ENCODE measurements at regions not wholly inside any gene's neighbourhood (a gene's known extent, or its start where the extent isn't known, plus 50 kb on each side); places are given as distances from the start of the nearest gene placed in this dataset.

DNA sequence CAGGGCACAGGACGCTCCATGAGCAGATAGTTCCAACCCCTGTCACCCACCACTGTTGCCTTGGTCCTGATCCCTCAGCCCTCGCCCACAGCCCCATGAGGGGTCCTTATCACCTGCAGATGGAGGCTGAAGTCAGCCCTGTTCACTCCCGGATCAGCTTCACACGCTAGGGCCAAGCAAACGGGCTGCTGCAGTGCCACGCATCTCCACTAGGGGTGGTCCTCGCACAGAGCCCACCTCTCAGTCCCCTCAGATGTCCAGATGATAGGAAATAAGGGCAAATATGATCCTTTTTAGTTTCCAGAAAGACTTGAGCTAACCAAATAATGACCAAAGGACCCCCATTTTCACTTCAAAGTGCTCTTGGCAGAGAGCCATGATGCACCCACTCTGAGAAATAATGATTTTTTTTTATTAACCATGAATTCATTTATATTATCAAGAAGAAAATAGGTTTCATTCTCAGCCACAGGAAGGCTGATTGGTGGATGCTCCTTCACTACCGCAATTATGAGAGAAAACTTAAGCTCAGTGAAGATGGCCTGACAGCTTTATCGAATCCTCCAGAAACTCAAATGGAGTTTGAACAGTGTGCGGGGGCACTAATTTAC, 71.9 kb upstream of the KLHL29 start:
- peak; percentile 85 for DNase-seq (ENCODE audit: low spot score)
- ChIA-PET POLR2A (no interaction called here), CTCF (interaction anchor here (0.5 to 1.4 kb wide), 27 partner anchors 9 to 1939 kb away, joined by 3 to 14 read pairs (median 3); no protein-coding TSS in a partner anchor)
- Mint-ChIP-seq H3K9me3 (no peaks in the 10 kb centered on the region), H3K4me1 (no peaks in the 10 kb centered on the region), H3K36me3 (no peaks in the 10 kb centered on the region), H3K27ac (no peak overlapping the region), H3K27me3 (ENCODE audit: low read depth) (no peaks in the 10 kb centered on the region; the same call in none of the 2 replicates), H3K4me3 (no peak overlapping the region)
- TF ChIP-seq, protein P1, sequence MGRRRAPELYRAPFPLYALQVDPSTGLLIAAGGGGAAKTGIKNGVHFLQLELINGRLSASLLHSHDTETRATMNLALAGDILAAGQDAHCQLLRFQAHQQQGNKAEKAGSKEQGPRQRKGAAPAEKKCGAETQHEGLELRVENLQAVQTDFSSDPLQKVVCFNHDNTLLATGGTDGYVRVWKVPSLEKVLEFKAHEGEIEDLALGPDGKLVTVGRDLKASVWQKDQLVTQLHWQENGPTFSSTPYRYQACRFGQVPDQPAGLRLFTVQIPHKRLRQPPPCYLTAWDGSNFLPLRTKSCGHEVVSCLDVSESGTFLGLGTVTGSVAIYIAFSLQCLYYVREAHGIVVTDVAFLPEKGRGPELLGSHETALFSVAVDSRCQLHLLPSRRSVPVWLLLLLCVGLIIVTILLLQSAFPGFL (CRISPR knock-in tag; IDR thresholded peaks at IDR 0.05; ENCODE audit: borderline replicate concordance) = no peak
- TF ChIP-seq, protein P2, sequence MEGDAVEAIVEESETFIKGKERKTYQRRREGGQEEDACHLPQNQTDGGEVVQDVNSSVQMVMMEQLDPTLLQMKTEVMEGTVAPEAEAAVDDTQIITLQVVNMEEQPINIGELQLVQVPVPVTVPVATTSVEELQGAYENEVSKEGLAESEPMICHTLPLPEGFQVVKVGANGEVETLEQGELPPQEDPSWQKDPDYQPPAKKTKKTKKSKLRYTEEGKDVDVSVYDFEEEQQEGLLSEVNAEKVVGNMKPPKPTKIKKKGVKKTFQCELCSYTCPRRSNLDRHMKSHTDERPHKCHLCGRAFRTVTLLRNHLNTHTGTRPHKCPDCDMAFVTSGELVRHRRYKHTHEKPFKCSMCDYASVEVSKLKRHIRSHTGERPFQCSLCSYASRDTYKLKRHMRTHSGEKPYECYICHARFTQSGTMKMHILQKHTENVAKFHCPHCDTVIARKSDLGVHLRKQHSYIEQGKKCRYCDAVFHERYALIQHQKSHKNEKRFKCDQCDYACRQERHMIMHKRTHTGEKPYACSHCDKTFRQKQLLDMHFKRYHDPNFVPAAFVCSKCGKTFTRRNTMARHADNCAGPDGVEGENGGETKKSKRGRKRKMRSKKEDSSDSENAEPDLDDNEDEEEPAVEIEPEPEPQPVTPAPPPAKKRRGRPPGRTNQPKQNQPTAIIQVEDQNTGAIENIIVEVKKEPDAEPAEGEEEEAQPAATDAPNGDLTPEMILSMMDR (IDR thresholded peaks at IDR 0.05) = peak; percentile 97
- TF ChIP-seq MXD4 (CRISPR knock-in tag; IDR thresholded peaks at IDR 0.05; ENCODE audit: borderline replicate concordance) (no peak), IRF1 (CRISPR knock-in tag; IDR thresholded peaks at IDR 0.05) (no peak), PRDM15 (CRISPR knock-in tag; IDR thresholded peaks at IDR 0.05) (no peak)
- TF ChIP-seq, protein P3, sequence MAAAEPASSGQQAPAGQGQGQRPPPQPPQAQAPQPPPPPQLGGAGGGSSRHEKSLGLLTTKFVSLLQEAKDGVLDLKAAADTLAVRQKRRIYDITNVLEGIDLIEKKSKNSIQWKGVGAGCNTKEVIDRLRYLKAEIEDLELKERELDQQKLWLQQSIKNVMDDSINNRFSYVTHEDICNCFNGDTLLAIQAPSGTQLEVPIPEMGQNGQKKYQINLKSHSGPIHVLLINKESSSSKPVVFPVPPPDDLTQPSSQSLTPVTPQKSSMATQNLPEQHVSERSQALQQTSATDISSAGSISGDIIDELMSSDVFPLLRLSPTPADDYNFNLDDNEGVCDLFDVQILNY (CRISPR knock-in tag; IDR thresholded peaks at IDR 0.05) = no peak
- peak; percentile 99 for ATAC-seq

- CTCF ChIA-PET = interaction anchor here (0.5 kb wide), 1 partner anchor 406 kb away, joined by 3 read pairs; no protein-coding TSS in a partner anchor
- TF ChIP-seq NFATC4 (CRISPR knock-in tag; IDR thresholded peaks at IDR 0.05) = no peak
- no peak for TF ChIP-seq ZNF416 (CRISPR knock-in tag; IDR thresholded peaks at IDR 0.05)
- TF ChIP-seq, protein P4, sequence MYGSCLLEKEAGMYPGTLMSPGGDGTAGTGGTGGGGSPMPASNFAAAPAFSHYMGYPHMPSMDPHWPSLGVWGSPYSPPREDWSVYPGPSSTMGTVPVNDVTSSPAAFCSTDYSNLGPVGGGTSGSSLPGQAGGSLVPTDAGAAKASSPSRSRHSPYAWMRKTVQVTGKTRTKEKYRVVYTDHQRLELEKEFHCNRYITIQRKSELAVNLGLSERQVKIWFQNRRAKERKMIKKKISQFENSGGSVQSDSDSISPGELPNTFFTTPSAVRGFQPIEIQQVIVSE (CRISPR knock-in tag; IDR thresholded peaks at IDR 0.05; ENCODE audit: borderline replicate concordance) = no peak
- no peak for TF ChIP-seq ZNF671 (CRISPR knock-in tag; IDR thresholded peaks at IDR 0.05)
- TF ChIP-seq, protein P5, sequence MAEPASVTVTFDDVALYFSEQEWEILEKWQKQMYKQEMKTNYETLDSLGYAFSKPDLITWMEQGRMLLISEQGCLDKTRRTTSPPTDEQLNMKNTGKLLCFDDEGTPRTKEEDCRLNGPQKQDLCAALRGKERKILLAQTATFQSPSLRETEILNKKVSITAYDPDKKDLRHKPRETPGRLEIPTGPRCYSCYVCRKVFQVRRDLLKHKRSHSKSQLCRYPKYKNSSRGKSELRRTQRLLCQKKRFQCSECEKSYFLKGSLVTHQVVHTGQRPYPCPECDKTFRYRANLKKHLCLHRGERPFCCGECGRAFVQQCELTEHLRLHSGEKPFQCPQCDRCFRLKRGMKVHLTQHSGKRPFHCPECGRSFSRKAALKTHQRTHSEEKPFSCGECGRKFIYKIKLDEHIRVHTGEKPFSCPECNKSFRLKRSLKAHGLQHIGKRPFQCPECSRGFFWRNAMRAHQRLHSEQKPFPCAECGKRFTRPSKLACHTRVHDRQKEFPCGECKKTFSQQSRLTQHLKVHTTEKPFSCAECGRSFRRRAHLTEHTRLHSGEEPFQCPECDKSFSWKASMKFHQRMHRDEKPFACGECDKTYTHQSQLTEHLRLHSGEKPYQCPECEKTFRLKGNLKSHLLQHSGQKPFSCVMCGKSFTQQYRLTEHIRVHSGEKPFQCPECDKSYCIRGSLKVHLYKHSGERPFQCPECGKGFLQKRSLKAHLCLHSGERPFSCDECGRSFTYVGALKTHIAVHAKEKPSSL (CRISPR knock-in tag; conservative IDR thresholded peaks at IDR 0.05) = no peak
- no peak for TF ChIP-seq USF1 (CRISPR knock-in tag; IDR thresholded peaks at IDR 0.05)
- TF ChIP-seq ZNF396 (CRISPR knock-in tag; IDR thresholded peaks at IDR 0.05; ENCODE audit: borderline replicate concordance) = no peak
- no peak for TF ChIP-seq FOXP1 (CRISPR knock-in tag; IDR thresholded peaks at IDR 0.05; ENCODE audit: borderline replicate concordance)
- TF ChIP-seq KAT7 (CRISPR knock-in tag; IDR thresholded peaks at IDR 0.05; ENCODE audit: borderline replicate concordance) = no peak
- TF ChIP-seq, protein P6, sequence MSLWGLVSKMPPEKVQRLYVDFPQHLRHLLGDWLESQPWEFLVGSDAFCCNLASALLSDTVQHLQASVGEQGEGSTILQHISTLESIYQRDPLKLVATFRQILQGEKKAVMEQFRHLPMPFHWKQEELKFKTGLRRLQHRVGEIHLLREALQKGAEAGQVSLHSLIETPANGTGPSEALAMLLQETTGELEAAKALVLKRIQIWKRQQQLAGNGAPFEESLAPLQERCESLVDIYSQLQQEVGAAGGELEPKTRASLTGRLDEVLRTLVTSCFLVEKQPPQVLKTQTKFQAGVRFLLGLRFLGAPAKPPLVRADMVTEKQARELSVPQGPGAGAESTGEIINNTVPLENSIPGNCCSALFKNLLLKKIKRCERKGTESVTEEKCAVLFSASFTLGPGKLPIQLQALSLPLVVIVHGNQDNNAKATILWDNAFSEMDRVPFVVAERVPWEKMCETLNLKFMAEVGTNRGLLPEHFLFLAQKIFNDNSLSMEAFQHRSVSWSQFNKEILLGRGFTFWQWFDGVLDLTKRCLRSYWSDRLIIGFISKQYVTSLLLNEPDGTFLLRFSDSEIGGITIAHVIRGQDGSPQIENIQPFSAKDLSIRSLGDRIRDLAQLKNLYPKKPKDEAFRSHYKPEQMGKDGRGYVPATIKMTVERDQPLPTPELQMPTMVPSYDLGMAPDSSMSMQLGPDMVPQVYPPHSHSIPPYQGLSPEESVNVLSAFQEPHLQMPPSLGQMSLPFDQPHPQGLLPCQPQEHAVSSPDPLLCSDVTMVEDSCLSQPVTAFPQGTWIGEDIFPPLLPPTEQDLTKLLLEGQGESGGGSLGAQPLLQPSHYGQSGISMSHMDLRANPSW (CRISPR knock-in tag; conservative IDR thresholded peaks at IDR 0.05; ENCODE audit: low read depth) = no peak
- TF ChIP-seq FOXK1 (CRISPR knock-in tag; IDR thresholded peaks at IDR 0.05) = no peak
- no peak for TF ChIP-seq NR2C2 (CRISPR knock-in tag; IDR thresholded peaks at IDR 0.05)
- TF ChIP-seq ZNF263 (CRISPR knock-in tag; IDR thresholded peaks at IDR 0.05; ENCODE audit: low read depth) = no peak
These were observed 70.3 kb upstream of the KLHL29 start for GRCh38 chr2:23314687-23315086.

More at GRCh38 chr2:23314687-23315086, 70.3 kb upstream of the KLHL29 start:
- Mint-ChIP-seq H3K4me3 (no peak overlapping the region), H3K4me1 (no peaks in the 10 kb centered on the region), H3K27me3 (ENCODE audit: low read depth) (no peaks in the 10 kb centered on the region; the same call in none of the 2 replicates), H3K9me3 (no peaks in the 10 kb centered on the region), H3K36me3 (no peaks in the 10 kb centered on the region), H3K27ac (no peak overlapping the region)
- DNase-seq (ENCODE audit: low spot score) (no peak), ATAC-seq (no peak)
- POLR2A ChIA-PET = no interaction called here

All from WTC11 (cell line).